Islet precursor cell (in vitro differentiated cells): ENCODE measurements at regions not wholly inside any gene's neighbourhood (a gene's known extent, or its start where the extent isn't known, plus 50 kb on each side); places are given as distances from the start of the nearest gene placed in this dataset.
A peak's percentile ranks its signal among the peaks of the same experiment; 100 is the strongest.
"Not testable (repeated sequence)": the region's sequence is repeated elsewhere in the genome, so short reads cannot be mapped to it uniquely, and the experiment has no call there.

Experiments used
- DNase-seq: peaks from one replicate; pipeline ENCODE4 v3.0.0-alpha.2; 2018

- DNase-seq = no peak
Observed at GRCh38 chr5:41995193-41995592, 70.1 kb downstream of the FBXO4 start.

- no peak for DNase-seq
Observed at GRCh38 chr5:42001673-42002072, 76.6 kb downstream of the FBXO4 start.

- DNase-seq = not testable (repeated sequence)
Observed at GRCh38 chr5:42003852-42004251, 78.8 kb downstream of the FBXO4 start.

GRCh38 chr5:42005561-42006153 lies 80.6 kb downstream of the FBXO4 start:
- no peak for DNase-seq

GRCh38 chr5:42013561-42013960 lies 88.5 kb downstream of the FBXO4 start:
- no peak for DNase-seq

GRCh38 chr5:42015254-42015653 lies 90.2 kb downstream of the FBXO4 start:
- no peak for DNase-seq

- no peak for DNase-seq
Observed at GRCh38 chr5:42015681-42016080, 90.6 kb downstream of the FBXO4 start.

- DNase-seq = no peak
Observed at GRCh38 chr5:42020788-42021530, 95.9 kb downstream of the FBXO4 start.

GRCh38 chr5:42021923-42022322 lies 96.8 kb downstream of the FBXO4 start:
- no peak for DNase-seq

- DNase-seq = no peak
Observed at GRCh38 chr5:42022383-42022972, 97.4 kb downstream of the FBXO4 start.

GRCh38 chr5:42026446-42026845 lies 101.4 kb downstream of the FBXO4 start:
- DNase-seq = no peak

GRCh38 chr5:42032137-42032536 lies 107.1 kb downstream of the FBXO4 start:
- no peak for DNase-seq

- no peak for DNase-seq
Observed at GRCh38 chr5:42035526-42035925, 110.4 kb downstream of the FBXO4 start.

- DNase-seq = no peak
Observed at GRCh38 chr5:42036379-42036778, 111.3 kb downstream of the FBXO4 start.

GRCh38 chr5:42037379-42037932 lies 112.4 kb downstream of the FBXO4 start:
- DNase-seq = no peak

GRCh38 chr5:42043400-42043799 lies 118.3 kb downstream of the FBXO4 start:
- DNase-seq = no peak

- DNase-seq = peak; percentile 81
Observed at GRCh38 chr5:42057254-42057690, 132.2 kb downstream of the FBXO4 start.

GRCh38 chr5:42059291-42059690 lies 134.2 kb downstream of the FBXO4 start:
- no peak for DNase-seq

- no peak for DNase-seq
Observed at GRCh38 chr5:42059778-42060464, 134.8 kb downstream of the FBXO4 start.

- DNase-seq = no peak
Observed at GRCh38 chr5:42061121-42061520, 136.0 kb downstream of the FBXO4 start.

- DNase-seq = no peak
Observed at GRCh38 chr5:42064821-42065220, 139.7 kb downstream of the FBXO4 start.

GRCh38 chr5:42066131-42066530 lies 141.1 kb downstream of the FBXO4 start:
- no peak for DNase-seq

- no peak for DNase-seq
Observed at GRCh38 chr5:42074353-42074752, 149.3 kb downstream of the FBXO4 start.
